Lower lobe of right lung (tissue), 2 donors: ENCODE measurements at regions not wholly inside any gene's neighbourhood (a gene's known extent, or its start where the extent isn't known, plus 50 kb on each side); places are given as distances from the start of the nearest gene placed in this dataset.

ENCODE experiments used
- ATAC-seq, 2 donors: fragments of 200-7000 bp; cut with Tn5 transposase; one replicate each; pipeline ENCODE4 v1.9.1; 2020 to 2022; ENCODE audit warnings: mild to moderate bottlenecking in 2 of 2, moderate library complexity in 2 of 2
- DNase-seq: peaks from one replicate; pipeline ENCODE4 v3.0.0-alpha.2; 2020
- H3K27ac ChIP-seq: fragments of 200-600 bp; one replicate; pipeline ENCODE4 v1.8.0; 2022
- H3K27me3 ChIP-seq: fragments of 200-600 bp; one replicate; pipeline ENCODE4 v1.8.0; 2022; ENCODE audit warnings: low read depth
- H3K36me3 ChIP-seq: fragments of 200-600 bp; one replicate; pipeline ENCODE4 v1.8.0; 2022; ENCODE audit warnings: mild to moderate bottlenecking
- H3K4me1 ChIP-seq: fragments of 200-600 bp; one replicate; pipeline ENCODE4 v1.8.0; 2022
- H3K4me3 ChIP-seq: fragments of 200-600 bp; one replicate; pipeline ENCODE4 v1.8.0; 2022; ENCODE audit warnings: mild to moderate bottlenecking
- H3K9me3 ChIP-seq: fragments of 200-600 bp; one replicate; pipeline ENCODE4 v1.8.0; 2022
- CTCF ChIP-seq: fragments of 200-600 bp; IDR thresholded peaks from one replicate; pipeline ENCODE4 v1.8.0; 2022; ENCODE audit warnings: antibody characterized with exemption, mild to moderate bottlenecking
- intact Hi-C: fragments of 100-400 bp; cut with DNase I; formaldehyde crosslinking; loops from one replicate; pipeline ENCODE4 v1.11.0; 2022
- donor health status: DM: no; HTN: yes; CAD: no; lungs with severe emphysema.

GRCh38 chr2:7826656-7827055 lies 855.2 kb upstream of the ID2 start:
- intact Hi-C loops = no loop called here
- TF ChIP-seq CTCF = no peak
- Histone ChIP-seq H3K4me3 (no peak overlapping the region), H3K27ac (no peak overlapping the region), H3K36me3 (no peaks in the 10 kb centered on the region), H3K4me1 (no peaks in the 10 kb centered on the region), H3K27me3 (no peaks in the 10 kb centered on the region), H3K9me3 (no peaks in the 10 kb centered on the region)
- ATAC-seq (no peak), DNase-seq (no peak)

- Histone ChIP-seq H3K4me3 (no peak overlapping the region), H3K4me1 (no peaks in the 10 kb centered on the region), H3K27ac (no peak overlapping the region), H3K27me3 (no peaks in the 10 kb centered on the region), H3K9me3 (no peaks in the 10 kb centered on the region), H3K36me3 (no peaks in the 10 kb centered on the region)
- no peak for ATAC-seq
- intact Hi-C loops = no loop called here
- DNase-seq = no peak
- no peak for TF ChIP-seq CTCF
Measured at GRCh38 chr2:7829241-7829640, 852.6 kb upstream of the ID2 start.

GRCh38 chr2:7830616-7831015 lies 851.2 kb upstream of the ID2 start:
- no peaks in the 10 kb centered on the region for H3K27me3 ChIP-seq
- H3K9me3 ChIP-seq = no peaks in the 10 kb centered on the region
- no peak overlapping the region for H3K27ac ChIP-seq
- no peak overlapping the region for H3K4me3 ChIP-seq
- intact Hi-C loops = no loop called here
- TF ChIP-seq CTCF = no peak
- DNase-seq = no peak
- no peaks in the 10 kb centered on the region for H3K36me3 ChIP-seq
- H3K4me1 ChIP-seq = no peaks in the 10 kb centered on the region
- no peak for ATAC-seq

DNA sequence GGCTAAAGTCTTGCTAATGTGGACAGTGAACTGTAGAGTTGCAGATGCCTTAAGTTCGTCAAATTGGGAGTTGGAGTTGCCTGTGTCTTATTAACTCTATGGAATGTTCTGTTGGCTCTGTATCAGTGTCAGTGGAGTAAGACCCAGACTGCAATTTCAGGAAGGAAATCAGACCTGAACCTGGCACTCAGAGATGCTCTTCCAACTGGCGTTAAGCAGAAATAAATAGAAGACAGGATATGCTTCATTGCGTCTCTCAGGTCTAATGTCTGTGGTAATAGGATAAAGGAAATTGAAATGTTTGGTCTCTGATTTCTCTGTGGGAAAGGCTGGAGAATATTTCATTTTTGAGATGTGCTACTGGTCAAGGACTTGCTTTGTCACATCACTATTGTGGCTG lies 846.7 kb upstream of the ID2 start:
- H3K9me3 ChIP-seq = no peaks in the 10 kb centered on the region
- H3K36me3 ChIP-seq = no peaks in the 10 kb centered on the region

GRCh38 chr2:7835693-7836680 lies 845.9 kb upstream of the ID2 start:
- ATAC-seq (peak; percentile 88 to 91), DNase-seq (no peak)
- TF ChIP-seq CTCF = no peak
- Histone ChIP-seq H3K27me3 (no peaks in the 10 kb centered on the region), H3K27ac (no peak overlapping the region), H3K9me3 (no peaks in the 10 kb centered on the region), H3K4me3 (no peak overlapping the region), H3K36me3 (no peaks in the 10 kb centered on the region), H3K4me1 (no peaks in the 10 kb centered on the region)
- intact Hi-C loops = no loop called here

More for the DNA sequence above, 846.7 kb upstream of the ID2 start:
- no peak for TF ChIP-seq CTCF
- Histone ChIP-seq H3K4me1 (no peaks in the 10 kb centered on the region), H3K27ac (no peak overlapping the region), H3K27me3 (no peaks in the 10 kb centered on the region), H3K4me3 (no peak overlapping the region)
- ATAC-seq (no peak), DNase-seq (no peak)
- intact Hi-C loops = no loop called here
